Heart left ventricle (tissue), 16 donors: ENCODE measurements at regions not wholly inside any gene's neighbourhood (a gene's known extent, or its start where the extent isn't known, plus 50 kb on each side); places are given as distances from the start of the nearest gene placed in this dataset.
"Not testable (repeated sequence)": the region's sequence is repeated elsewhere in the genome, so short reads cannot be mapped to it uniquely, and the experiment has no call there.

ENCODE experiments used
- ATAC-seq, 4 donors: fragments of 200-7000 bp; cut with Tn5 transposase; one replicate each; pipeline ENCODE4 v1.9.1; 2020 to 2022; ENCODE audit warnings: moderate library complexity in 4 of 4, mild to moderate bottlenecking in 3 of 4, moderate number of reproducible peaks in 1 of 4
- DNase-seq, 5 donors: peaks; one replicate each; pipeline ENCODE4 v3.0.0-alpha.2; 2020
- H3K27ac ChIP-seq, 12 donors: fragments of 200-600 bp; sonication (generic) in 4 of 12; one replicate each; pipeline versions ENCODE4 v1.5.0 to v1.8.0; 2016 to 2022; ENCODE audit warnings: mild to moderate bottlenecking in 2 of 12
- H3K27me3 ChIP-seq, 9 donors: fragments of 200-600 bp; sonication (generic) in 2 of 9; one replicate each; pipeline versions ENCODE4 v1.5.1 to v1.8.0; 2016 to 2022; ENCODE audit warnings: mild to moderate bottlenecking in 3 of 9
- H3K36me3 ChIP-seq, 9 donors: fragments of 200-600 bp; sonication (generic) in 2 of 9; one replicate each; pipeline versions ENCODE4 v1.5.0 to v1.8.0; 2018 to 2022; ENCODE audit warnings: mild to moderate bottlenecking in 2 of 9
- H3K4me1 ChIP-seq, 12 donors: fragments of 200-600 bp; sonication (generic) in 4 of 12; one replicate each; pipeline versions ENCODE4 v1.5.0 to v1.8.0; 2016 to 2022; ENCODE audit warnings: mild to moderate bottlenecking in 3 of 12
- H3K4me3 ChIP-seq, 12 donors: fragments of 200-600 bp; sonication (generic) in 4 of 12; one replicate each; pipeline versions ENCODE4 v1.5.0 to v1.8.0; 2017 to 2022; ENCODE audit warnings: mild to moderate bottlenecking in 9 of 12, moderate library complexity in 4 of 12
- H3K9me3 ChIP-seq, 12 donors: fragments of 200-600 bp; sonication (generic) in 4 of 12; one replicate each; pipeline versions ENCODE4 v1.5.0 to v1.8.0; 2016 to 2022; ENCODE audit warnings: mild to moderate bottlenecking in 1 of 12
- CTCF ChIP-seq, 12 donors: fragments of 200-600 bp; sonication (generic) in 4 of 12; IDR thresholded peaks; one replicate each; pipeline versions ENCODE4 v1.5.0 to v1.8.0; 2018 to 2022; ENCODE audit warnings: antibody characterized with exemption in 12 of 12, mild to moderate bottlenecking in 5 of 12
- POLR2A ChIP-seq, 2 donors: fragments of 450-650 bp; IDR thresholded peaks; one replicate each; pipeline ENCODE4 v1.6.1; 2017; ENCODE audit warnings: antibody characterized with exemption in 2 of 2, mild to moderate bottlenecking in 2 of 2, moderate library complexity in 2 of 2
- WGBS, 4 donors: extraction: QIAGEN DNeasy Blood & Tissue Kit in 2 of 4; methylation state at CpG; one replicate each; pipeline versions ENCODE4 v1.1.5 to v1.1.7; 2013 to 2018; 5-methylcytosine and 5-hydroxymethylcytosine counted together
- intact Hi-C, 10 donors: fragments of 100-400 bp; cut with DNase I; formaldehyde crosslinking; loops; one replicate each; pipeline versions ENCODE4 v1.11.1 to v1.14.2; 2022
- donor health status: ischemic (EF 13 %, LVEDD 7.1; RV severe dilation, severe dysfunction).
- donor health status: healthy with polysubstance abuse.
- donor health status: DM: no; HTN: yes; CAD: no.
- donor health status: DM: no; HTN: no; CAD: no.
- donor health status: ischemic (EF 25% LVEDD 6.9; RV normal size, moderate dysfunction).
- donor health status: ischemic (EF 25% LVEDD 5.7; RV mildly dilated, moderate dysfunction).
- donor health status: healthy.
- donor health status: DM: yes; HTN: yes; CAD: no.
- donor health status: ischemic (EF 35%, LVEDD 5.7; RV mildly dilated, moderate dysfunction).
- donor health status: nonischemic (EF 11% LVEDD 7.7; RV severe dilation, severe dysfunction).
- donor health status: DM: yes; HTN: yes; CAD: no.
- donor health status: PGD.
- donor health status: ischemic (EF 29% LVEDD 5.4; RV normal size, mild dysfunction).
- donor health status: nonischemic (EF 23%, LVEDD 6.1; RV moderate dilation, normal function).

GRCh38 chr3:144487011-144487410 lies 515.4 kb downstream of the DIPK2A start:
- no peaks in the 10 kb centered on the region for H3K36me3 ChIP-seq
- ATAC-seq: no peak
- no peak for DNase-seq
- H3K27ac ChIP-seq: no peak overlapping the region
- H3K27me3 ChIP-seq: no peaks in the 10 kb centered on the region
- intact Hi-C loops: no loop called here
- no peaks in the 10 kb centered on the region for H3K4me1 ChIP-seq
- TF ChIP-seq POLR2A (IDR thresholded peaks at IDR 0.05) (no peak), CTCF (IDR thresholded peaks at IDR 0.05) (no peak)
- H3K9me3 ChIP-seq: peaks cover 0 to 3% (median 0%) of the 10 kb centered on the region in 12 donors
- no peak overlapping the region for H3K4me3 ChIP-seq

- Histone ChIP-seq H3K27me3 (no peaks in the 10 kb centered on the region), H3K27ac (no peak overlapping the region), H3K4me1 (no peaks in the 10 kb centered on the region), H3K9me3 (peaks cover 0 to 3% (median 0%) of the 10 kb centered on the region in 12 donors), H3K36me3 (no peaks in the 10 kb centered on the region), H3K4me3 (no peak overlapping the region)
- TF ChIP-seq CTCF (IDR thresholded peaks at IDR 0.05) (no peak), POLR2A (IDR thresholded peaks at IDR 0.05) (no peak)
- DNase-seq (no peak), ATAC-seq (no peak)
- intact Hi-C loops: no loop called here
Measured at GRCh38 chr3:144488927-144489326, 517.3 kb downstream of the DIPK2A start.

- intact Hi-C loops: no loop called here
- Histone ChIP-seq H3K27me3 (no peaks in the 10 kb centered on the region), H3K9me3 (peaks cover 0 to 7% (median 0%) of the 10 kb centered on the region in 12 donors), H3K36me3 (no peaks in the 10 kb centered on the region), H3K4me3 (no peak overlapping the region), H3K27ac (no peak overlapping the region), H3K4me1 (no peaks in the 10 kb centered on the region)
- ATAC-seq (no peak), DNase-seq (no peak)
- TF ChIP-seq POLR2A (IDR thresholded peaks at IDR 0.05) (no peak), CTCF (IDR thresholded peaks at IDR 0.05) (no peak)
Measured at GRCh38 chr3:144491333-144491732, 519.7 kb downstream of the DIPK2A start.

- DNase-seq, H3K4me3 ChIP-seq, ATAC-seq, H3K36me3 ChIP-seq, H3K27ac ChIP-seq, H3K9me3 ChIP-seq, H3K4me1 ChIP-seq, H3K27me3 ChIP-seq: not testable (repeated sequence)
- 90 to 95% (median 93%) methylated on average over 20 of the region's 20 CpGs for WGBS, 4 donors
- intact Hi-C loops: loop anchor here in 1 of 10 donors (5.0 kb wide), 1 partner anchor 73 kb away; no protein-coding TSS in a partner anchor
Measured at GRCh38 chr3:144494651-144495050, 523.0 kb downstream of the DIPK2A start.

- Histone ChIP-seq H3K4me1 (no peaks in the 10 kb centered on the region), H3K9me3 (peaks cover 0 to 7% (median 0%) of the 10 kb centered on the region in 12 donors), H3K27ac (no peak overlapping the region), H3K4me3 (no peak overlapping the region), H3K27me3 (no peaks in the 10 kb centered on the region), H3K36me3 (no peaks in the 10 kb centered on the region)
- no peak for ATAC-seq
- 62 to 68% (median 64%) methylated on average over 4 of the region's 4 CpGs for WGBS, 4 donors
- TF ChIP-seq CTCF (IDR thresholded peaks at IDR 0.05) (no peak), POLR2A (IDR thresholded peaks at IDR 0.05) (no peak)
- no peak for DNase-seq
- intact Hi-C loops: loop anchor here in 1 of 10 donors (5.0 kb wide), 1 partner anchor 71 kb away; no protein-coding TSS in a partner anchor
Measured at GRCh38 chr3:144496141-144496835, 524.7 kb downstream of the DIPK2A start.
